ENCODE measurements at regions not wholly inside any gene's neighbourhood (a gene's known extent, or its start where the extent isn't known, plus 50 kb on each side); places are given as distances from the start of the nearest gene placed in this dataset.

DNA sequence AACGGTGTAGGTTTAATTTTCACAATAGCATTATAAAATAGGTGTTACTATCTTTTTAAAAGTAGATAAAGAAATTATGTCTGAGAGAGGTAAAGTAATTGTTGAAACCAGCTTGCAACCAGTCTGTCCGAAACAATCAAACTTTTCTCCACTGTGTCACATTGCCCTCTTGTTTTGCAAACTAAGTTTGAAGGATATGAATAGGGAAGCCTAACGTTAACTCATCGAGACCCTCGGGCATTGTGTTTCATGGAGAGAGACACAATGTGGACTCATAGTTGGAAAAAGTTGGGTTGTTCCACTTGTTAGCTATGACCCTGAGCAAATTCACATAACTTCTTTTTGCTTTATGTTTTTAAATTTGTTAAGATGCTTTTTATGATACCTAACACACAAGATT lies 254.4 kb upstream of the IMPG1 start:
- no peak overlapping the region for H3K4me3 ChIP-seq (ENCODE audit: low read depth, low read length)
- no peak for TF ChIP-seq CTCF (IDR thresholded peaks at IDR 0.05; ENCODE audit: borderline replicate concordance, insufficient read depth, low read depth, low read length)

Measured in GM12875 (cell line).